Endothelial cell of umbilical vein (primary cell): ENCODE measurements at regions not wholly inside any gene's neighbourhood (a gene's known extent, or its start where the extent isn't known, plus 50 kb on each side); places are given as distances from the start of the nearest gene placed in this dataset.

Source experiments
- BruUV-seq: library from RNA; stranded (reverse); fragments of 400-500 nt; replicated peaks from 2 replicates; lab custom pipeline; 2021; lab: Mats Ljungman, UMichigan
- CTCF ChIA-PET: fragments of 300-600, 350-600 bp; sonication (Branson Sonifier 250); formaldehyde crosslinking; loops from one replicate; lab custom pipeline; 2021; ENCODE audit warnings: antibody characterized with exemption, inconsistent platforms; lab: Charles Lee
- POLR2A ChIA-PET: fragments of 300-600, 350-600 bp; sonication (Branson Sonifier 250); formaldehyde crosslinking; loops from one replicate; lab custom pipeline; 2021; ENCODE audit warnings: antibody characterized with exemption, inconsistent platforms; lab: Charles Lee
- DNase-seq: peaks from one replicate; pipeline ENCODE4 v3.0.0-alpha.2; 2011; ENCODE audit warnings: low read depth, low spot score
- FAIRE-seq: peaks from 2 replicates; lab custom pipeline; 2011; peaks lifted over from hg19 to GRCh38; lab: Jason Lieb, UNC
- H2AFZ ChIP-seq: 2 replicates; pipeline ENCODE4 v1.6.0; 2012; ENCODE audit warnings: low read depth, low read length, control low read depth, inconsistent platforms
- H3K27ac ChIP-seq: 2 replicates; pipeline ENCODE4 v1.5.1; 2011; ENCODE audit warnings: low read depth, mild to moderate bottlenecking, control low read depth, low read length, moderate library complexity; ENCODE audit not compliant: insufficient read depth
- H3K27me3 ChIP-seq, 2 experiments: 2 replicates each; pipeline versions ENCODE4 v1.6.0 to v1.6.1; 2011; ENCODE audit warnings: low read length in 2 of 2, mixed read lengths in 1 of 2; ENCODE audit not compliant: control insufficient read depth in 2 of 2, insufficient read depth in 2 of 2
- H3K36me3 ChIP-seq, 2 experiments: 2 replicates in 1 of 2; 3 replicates in 1 of 2; pipeline ENCODE4 v1.5.1; 2011; ENCODE audit warnings: low read length in 2 of 2, mild to moderate bottlenecking in 1 of 2, moderate library complexity in 1 of 2; ENCODE audit not compliant: control insufficient read depth in 2 of 2, insufficient read depth in 2 of 2; ENCODE audit errors: extremely low read depth in 1 of 2
- H3K4me1 ChIP-seq: 3 replicates; pipeline ENCODE4 v1.5.1; 2011; ENCODE audit warnings: mild to moderate bottlenecking, low read length; ENCODE audit not compliant: control insufficient read depth, insufficient read depth; ENCODE audit errors: extremely low read depth
- H3K4me2 ChIP-seq: 2 replicates; pipeline ENCODE4 v1.6.1; 2011; ENCODE audit warnings: low read length, control low read depth, mixed read lengths; ENCODE audit not compliant: insufficient read depth
- H3K4me3 ChIP-seq, 3 experiments: fragments of 200-600 bp in 1 of 3; sonication (generic), shearing (Covaris generic) in 1 of 3; replicated peaks in 1 of 3; 2 replicates each; pipeline ENCODE4 v1.5.1; 2011 to 2016; ENCODE audit warnings: control low read depth in 3 of 3, low read length in 3 of 3, mild to moderate bottlenecking in 2 of 3, inconsistent platforms in 1 of 3, low read depth in 1 of 3, moderate library complexity in 1 of 3; ENCODE audit not compliant: insufficient read depth in 1 of 3
- H3K79me2 ChIP-seq: 2 replicates; pipeline ENCODE4 v1.6.0; 2012; ENCODE audit warnings: low read length, inconsistent platforms; ENCODE audit not compliant: control insufficient read depth, insufficient read depth
- H3K9ac ChIP-seq: replicated peaks from 2 replicates; pipeline ENCODE3; 2011; ENCODE audit warnings: low read length, control low read depth; ENCODE audit not compliant: insufficient read depth; ENCODE audit errors: extremely low read depth
- H3K9me1 ChIP-seq: replicated peaks from 3 replicates; pipeline ENCODE4 v1.6.0; 2011; ENCODE audit warnings: mild to moderate bottlenecking, low read length; ENCODE audit not compliant: control insufficient read depth, insufficient read depth; ENCODE audit errors: extremely low read depth
- H3K9me3 ChIP-seq: replicated peaks from 2 replicates; pipeline ENCODE4 v1.5.1; 2012; ENCODE audit warnings: low read length, inconsistent platforms; ENCODE audit not compliant: control insufficient read depth, insufficient read depth
- H4K20me1 ChIP-seq: replicated peaks from 2 replicates; pipeline ENCODE3; 2011; ENCODE audit warnings: mild to moderate bottlenecking, low read length; ENCODE audit not compliant: control insufficient read depth, insufficient read depth; ENCODE audit errors: extremely low read depth
- EZH2 ChIP-seq: IDR thresholded peaks from 2 replicates; pipeline ENCODE4 v1.6.1; 2012; ENCODE audit warnings: borderline replicate concordance, low read depth, mild to moderate bottlenecking, moderate library complexity, low read length, inconsistent platforms; ENCODE audit not compliant: severe bottlenecking
- FOS ChIP-seq: IDR thresholded peaks from 2 replicates; pipeline ENCODE4 v1.6.1; 2011; ENCODE audit warnings: mild to moderate bottlenecking, low read length, moderate library complexity, borderline replicate concordance; ENCODE audit not compliant: insufficient read depth
- GATA2 ChIP-seq: IDR thresholded peaks from 2 replicates; pipeline ENCODE4 v1.7.0; 2011; ENCODE audit warnings: low read depth, mild to moderate bottlenecking, moderate library complexity, mixed read lengths, low read length; ENCODE audit not compliant: insufficient read length, insufficient read depth
- JUN ChIP-seq: IDR thresholded peaks from 2 replicates; pipeline ENCODE4 v1.6.1; 2011; ENCODE audit warnings: borderline replicate concordance, low read depth; ENCODE audit not compliant: insufficient read length, insufficient read depth
- MYC ChIP-seq: IDR thresholded peaks from one replicate; pipeline ENCODE4 v1.6.1; 2011; ENCODE audit warnings: mild to moderate bottlenecking, low read depth, low read length
- POLR2A ChIP-seq: IDR thresholded peaks from 2 replicates; pipeline ENCODE4 v1.6.1; 2012; ENCODE audit warnings: low read depth, mild to moderate bottlenecking, control low read depth, low read length
- POLR2AphosphoS5 ChIP-seq: IDR thresholded peaks from 2 replicates; pipeline ENCODE4 v1.6.1; 2012; ENCODE audit warnings: low read depth, mild to moderate bottlenecking, control low read depth, low read length, moderate library complexity; ENCODE audit not compliant: insufficient read depth
- dilution Hi-C: fragments of 300-500 bp; cut with MboI; formaldehyde crosslinking; loops from one replicate; pipeline ENCODE4 v1.15.0; 2019; ENCODE audit warnings: low sequenced_read_pairs; ENCODE audit not compliant: extremely low pct_ligation_motif_present
- intact Hi-C: fragments of 100-400 bp; cut with micrococcal nuclease; formaldehyde crosslinking; loops from one replicate; pipeline ENCODE4 v1.10.0; 2022
- TF ChIP-seq, protein P1 (sequence below): IDR thresholded peaks from 2 replicates; pipeline ENCODE4 v1.6.1; 2011; ENCODE audit not compliant: insufficient read depth, insufficient read length
- TF ChIP-seq, protein P2 (sequence below), 2 donors: IDR thresholded peaks; 1 replicate in 1 of 2; 2 replicates in 1 of 2; pipeline ENCODE4 v1.5.1; 2011; ENCODE audit warnings: low read length in 2 of 2, mild to moderate bottlenecking in 2 of 2, moderate library complexity in 2 of 2, control low read depth in 1 of 2, inconsistent platforms in 1 of 2, low read depth in 1 of 2; ENCODE audit not compliant: insufficient read depth in 1 of 2; ENCODE audit errors: extremely low read depth in 1 of 2

DNA sequence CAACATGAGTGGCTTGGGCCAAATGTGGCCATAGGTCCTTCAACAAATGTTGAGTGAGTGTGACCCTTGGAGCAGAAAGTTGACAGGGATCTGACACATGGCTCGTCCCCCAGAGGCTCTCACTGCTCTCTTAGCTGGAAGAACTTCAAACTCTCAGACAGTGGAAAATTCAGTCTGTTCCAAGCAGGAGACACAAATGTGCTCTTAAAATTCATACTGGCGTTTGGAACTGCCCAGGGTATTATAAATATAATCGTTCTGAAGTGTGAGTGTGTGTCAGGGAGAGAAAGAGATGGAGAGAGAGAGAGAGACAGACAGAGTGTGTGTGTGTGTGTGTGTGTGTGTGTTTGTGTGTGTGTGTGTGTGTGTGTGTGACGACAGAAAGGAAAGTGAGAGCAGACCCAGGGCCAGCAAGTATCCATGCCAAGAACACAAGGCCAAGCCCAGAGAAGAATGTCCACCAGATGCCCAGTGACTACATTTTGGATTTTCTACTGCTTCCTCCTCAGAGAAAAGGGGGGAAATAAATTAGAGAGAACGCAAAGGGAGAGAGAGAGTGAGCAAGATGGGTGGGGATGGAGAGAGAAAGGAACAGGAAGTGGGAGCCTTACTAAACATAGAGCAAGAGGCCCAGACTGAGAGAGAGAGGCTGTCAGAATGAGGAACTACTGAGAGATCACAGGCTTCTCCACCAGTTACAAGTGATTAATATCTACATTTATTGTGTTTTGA is 193.6 kb upstream of the NUDT4 start:
- H3K36me3 ChIP-seq = no peaks in the 10 kb centered on the region
- dilution Hi-C loops (no loop called here), intact Hi-C loops (no loop called here)
- no peak overlapping the region for H3K27ac ChIP-seq
- ChIA-PET POLR2A (no interaction called here), CTCF (no interaction called here)
- no peaks in the 10 kb centered on the region for H3K79me2 ChIP-seq
- BruUV-seq = no TSS peak
- no peaks in the 10 kb centered on the region for H3K9me3 ChIP-seq
- DNase-seq (no peak), FAIRE-seq (no peak)
- peak overlapping the region; percentile 34 for H2AFZ ChIP-seq
- no peak overlapping the region for H3K4me3 ChIP-seq
- H3K4me1 ChIP-seq = no peaks in the 10 kb centered on the region
- H3K9ac ChIP-seq = no peak overlapping the region
- no peak overlapping the region for H3K4me2 ChIP-seq
- no peaks in the 10 kb centered on the region for H3K9me1 ChIP-seq
- no peak for TF ChIP-seq EZH2
- no peak for TF ChIP-seq JUN
- TF ChIP-seq POLR2A = no peak
- TF ChIP-seq, protein P1, sequence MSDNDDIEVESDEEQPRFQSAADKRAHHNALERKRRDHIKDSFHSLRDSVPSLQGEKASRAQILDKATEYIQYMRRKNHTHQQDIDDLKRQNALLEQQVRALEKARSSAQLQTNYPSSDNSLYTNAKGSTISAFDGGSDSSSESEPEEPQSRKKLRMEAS = no peak
- no peak for TF ChIP-seq FOS
- no peak for TF ChIP-seq MYC
- no peak for TF ChIP-seq GATA2
- no peak for TF ChIP-seq POLR2AphosphoS5
- TF ChIP-seq, protein P2, sequence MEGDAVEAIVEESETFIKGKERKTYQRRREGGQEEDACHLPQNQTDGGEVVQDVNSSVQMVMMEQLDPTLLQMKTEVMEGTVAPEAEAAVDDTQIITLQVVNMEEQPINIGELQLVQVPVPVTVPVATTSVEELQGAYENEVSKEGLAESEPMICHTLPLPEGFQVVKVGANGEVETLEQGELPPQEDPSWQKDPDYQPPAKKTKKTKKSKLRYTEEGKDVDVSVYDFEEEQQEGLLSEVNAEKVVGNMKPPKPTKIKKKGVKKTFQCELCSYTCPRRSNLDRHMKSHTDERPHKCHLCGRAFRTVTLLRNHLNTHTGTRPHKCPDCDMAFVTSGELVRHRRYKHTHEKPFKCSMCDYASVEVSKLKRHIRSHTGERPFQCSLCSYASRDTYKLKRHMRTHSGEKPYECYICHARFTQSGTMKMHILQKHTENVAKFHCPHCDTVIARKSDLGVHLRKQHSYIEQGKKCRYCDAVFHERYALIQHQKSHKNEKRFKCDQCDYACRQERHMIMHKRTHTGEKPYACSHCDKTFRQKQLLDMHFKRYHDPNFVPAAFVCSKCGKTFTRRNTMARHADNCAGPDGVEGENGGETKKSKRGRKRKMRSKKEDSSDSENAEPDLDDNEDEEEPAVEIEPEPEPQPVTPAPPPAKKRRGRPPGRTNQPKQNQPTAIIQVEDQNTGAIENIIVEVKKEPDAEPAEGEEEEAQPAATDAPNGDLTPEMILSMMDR (IDR thresholded peaks at IDR 0.05; ENCODE audit: extremely low read depth in 1 of 2, insufficient read depth in 1 of 2, low read depth in 1 of 2, low read length in 2 of 2) = no peak
- H4K20me1 ChIP-seq = no peaks in the 10 kb centered on the region
- H3K27me3 ChIP-seq = no peaks in the 10 kb centered on the region
